ENCODE measurements at regions not wholly inside any gene's neighbourhood (a gene's known extent, or its start where the extent isn't known, plus 50 kb on each side); places are given as distances from the start of the nearest gene placed in this dataset.
"Not testable (repeated sequence)": the region's sequence is repeated elsewhere in the genome, so short reads cannot be mapped to it uniquely, and the experiment has no call there.

DNA sequence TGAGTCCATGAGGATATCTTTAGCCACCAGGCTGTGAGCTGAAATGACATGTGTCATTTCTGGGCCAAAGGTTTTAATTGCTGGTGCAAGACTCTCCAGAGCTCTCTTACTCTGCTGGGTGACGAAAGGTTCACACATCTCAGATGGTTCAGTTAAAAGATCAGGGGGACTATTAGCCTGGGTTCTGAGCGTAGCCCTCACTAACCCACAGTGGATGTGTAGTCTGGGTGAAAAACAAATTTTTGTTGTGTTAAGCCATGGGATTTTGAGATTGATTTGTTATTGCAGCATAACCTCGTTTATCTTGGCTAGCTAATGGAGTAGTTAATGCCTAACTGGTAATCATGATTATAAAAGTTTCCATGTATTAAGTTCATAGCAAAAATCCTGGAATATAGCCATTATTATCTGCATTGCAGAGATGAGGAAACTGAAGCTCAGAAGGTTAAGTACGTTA, 251.5 kb downstream of the RMST start:
- no peak for DNase-seq

DNA sequence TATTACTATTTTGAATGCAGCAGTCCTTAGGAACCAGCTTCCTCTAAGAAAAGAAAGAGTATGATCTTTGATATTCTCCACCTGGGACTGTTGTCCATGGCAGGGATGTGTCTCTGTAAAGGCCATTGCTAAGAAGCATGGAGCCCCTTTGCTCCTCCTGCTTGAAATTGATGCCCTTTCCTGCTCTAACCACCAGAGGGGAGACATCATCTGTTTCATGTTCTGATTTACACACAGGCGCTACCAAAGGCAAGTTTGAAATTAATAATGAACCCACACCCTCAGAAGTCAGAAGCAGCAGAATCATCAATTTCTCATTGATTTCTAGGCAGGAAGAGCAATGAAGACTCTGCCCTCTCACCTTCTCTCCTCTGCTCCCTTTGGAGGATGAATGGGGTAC, 253.8 kb downstream of the RMST start:
- no peak for DNase-seq

DNA sequence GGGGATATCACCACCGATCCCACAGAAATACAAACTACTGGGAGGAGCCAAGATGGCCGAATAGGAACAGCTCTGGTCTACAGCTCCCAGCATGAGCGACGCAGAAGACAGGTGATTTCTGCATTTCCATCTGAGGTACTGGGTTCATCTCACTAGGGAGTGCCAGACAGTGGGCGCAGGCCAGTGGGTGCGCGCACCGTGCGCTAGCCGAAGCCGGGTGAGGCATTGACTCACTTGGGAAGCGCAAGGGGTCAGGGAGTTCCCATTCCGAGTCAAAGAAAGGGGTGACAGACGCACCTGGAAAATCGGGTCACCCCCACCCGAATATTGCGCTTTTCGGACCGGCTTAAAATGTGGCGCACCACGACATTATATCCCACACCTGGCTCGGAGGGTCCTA, 261.2 kb downstream of the RMST start:
- not testable (repeated sequence) for DNase-seq

DNA sequence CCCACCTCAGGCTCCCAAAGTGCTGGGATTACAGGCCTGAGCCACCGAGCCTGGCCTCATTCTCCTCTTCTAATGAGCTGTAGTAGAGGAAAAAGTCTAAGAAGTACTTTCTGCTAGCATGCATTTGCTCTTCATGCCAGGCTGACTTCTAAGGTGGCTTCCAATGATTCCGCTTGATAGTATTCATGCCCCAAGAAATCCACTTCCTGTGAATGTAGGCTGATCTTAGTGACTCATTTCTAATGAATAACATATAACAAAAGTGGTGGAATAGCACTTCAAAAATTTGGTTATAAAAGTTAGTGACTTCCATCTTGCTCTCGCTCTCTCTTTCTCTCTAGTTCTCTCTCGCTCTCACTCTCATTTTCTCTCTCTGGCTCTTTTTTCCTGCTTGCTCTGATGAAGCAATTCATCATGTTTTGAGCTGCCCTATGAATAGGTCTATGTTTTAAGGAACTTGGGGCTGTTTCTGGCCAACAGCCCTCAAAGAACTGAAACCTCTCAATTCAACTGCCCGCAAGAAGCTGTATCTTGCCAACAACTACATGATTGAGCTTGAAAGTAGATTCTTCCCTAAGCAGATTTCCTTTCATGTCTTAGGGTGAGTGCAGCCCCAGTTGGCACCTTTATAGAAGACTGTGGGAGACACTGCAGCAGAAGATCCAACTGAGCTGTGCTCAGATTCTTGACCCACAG, 282.9 kb downstream of the RMST start:
- no peak for DNase-seq

DNA sequence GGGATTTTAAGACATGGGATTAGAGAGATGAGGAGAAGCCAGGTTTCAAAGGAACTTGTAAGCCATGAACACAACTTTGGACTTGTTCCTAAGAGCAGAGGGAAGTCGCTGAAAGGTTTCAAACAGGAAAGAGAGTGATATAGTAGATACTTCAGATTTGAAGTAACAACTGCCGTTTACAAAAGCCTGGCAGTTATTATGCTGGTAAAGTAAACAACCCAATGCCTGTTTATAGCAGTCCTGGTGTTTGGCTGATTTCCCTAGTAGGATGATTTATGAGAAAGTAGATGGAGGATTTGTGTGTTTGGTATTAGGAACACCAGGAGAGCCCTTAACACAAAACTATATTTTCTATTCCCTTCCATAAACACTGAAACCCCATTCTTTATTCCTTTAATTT, 285.7 kb downstream of the RMST start:
- peak; percentile 16 for DNase-seq

GRCh38 chr12:97751704-97752103, 289.1 kb downstream of the RMST start:
- no peak for DNase-seq

DNA sequence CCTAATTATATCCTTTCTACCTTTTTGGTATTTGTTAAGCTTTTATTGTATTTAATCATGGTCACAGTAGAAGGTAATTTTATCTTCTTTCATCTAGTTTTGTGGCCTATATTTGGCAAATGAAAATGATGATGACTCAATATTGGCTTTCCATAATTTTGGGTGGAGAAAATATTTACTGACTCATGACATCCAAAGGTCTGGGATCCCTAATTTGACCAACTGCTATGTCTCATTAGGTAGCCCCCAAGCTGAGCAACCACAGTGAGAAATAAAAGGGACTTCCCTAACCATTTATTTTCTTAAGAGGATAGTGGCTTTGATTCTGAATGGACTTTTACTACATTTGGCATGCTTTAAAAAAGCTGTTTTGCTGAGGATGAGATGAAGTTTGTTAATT, 289.5 kb downstream of the RMST start:
- DNase-seq: no peak

DNA sequence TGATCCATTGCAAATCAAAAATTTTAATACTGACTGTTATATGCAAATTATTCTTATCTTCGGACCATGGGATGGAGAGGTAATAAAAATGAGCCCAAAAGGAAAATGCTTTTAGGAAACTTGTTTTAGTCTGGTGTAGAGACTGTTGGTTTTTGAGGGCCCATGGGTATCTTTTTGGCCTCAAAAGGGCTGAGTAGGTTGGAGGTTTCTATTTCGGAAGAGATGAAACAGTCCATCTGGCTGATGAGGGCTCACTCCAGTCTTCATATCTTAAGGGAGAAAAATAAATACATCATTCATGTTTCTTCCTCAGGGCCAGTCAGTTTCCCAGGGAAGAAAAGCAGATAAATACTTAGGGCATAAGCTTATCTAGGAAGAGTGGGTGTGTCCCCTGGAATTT, 290.7 kb downstream of the RMST start:
- DNase-seq: no peak

DNA sequence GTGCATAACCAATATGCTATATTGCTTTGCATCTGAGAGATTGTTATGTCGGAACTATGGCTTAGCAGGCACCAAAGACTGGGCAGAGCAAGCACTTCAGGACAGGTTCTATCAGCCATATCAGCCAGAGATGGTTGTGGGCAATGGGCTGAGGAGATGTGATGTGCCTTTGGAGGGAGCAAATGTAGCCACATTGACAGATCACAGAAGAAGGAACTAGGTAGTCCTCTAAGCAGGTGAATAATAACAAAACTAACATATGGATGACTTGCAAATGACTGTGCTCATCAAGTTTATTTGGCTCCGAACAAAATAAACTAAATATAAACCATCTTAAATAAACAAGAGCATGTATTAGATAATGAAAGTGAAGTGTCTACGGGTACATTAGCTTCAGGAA, 291.7 kb downstream of the RMST start:
- DNase-seq: no peak

GRCh38 chr12:97756066-97756666, 293.6 kb downstream of the RMST start:
- no peak for DNase-seq

GRCh38 chr12:97756741-97757140, 294.1 kb downstream of the RMST start:
- DNase-seq: no peak

- no peak for DNase-seq
Measured at GRCh38 chr12:97757481-97758193, 295.0 kb downstream of the RMST start.

- no peak for DNase-seq
Measured at GRCh38 chr12:97758194-97758501, 295.5 kb downstream of the RMST start.

GRCh38 chr12:97758586-97758985, 296.0 kb downstream of the RMST start:
- no peak for DNase-seq

GRCh38 chr12:97760601-97761000, 298.0 kb downstream of the RMST start:
- no peak for DNase-seq

DNA sequence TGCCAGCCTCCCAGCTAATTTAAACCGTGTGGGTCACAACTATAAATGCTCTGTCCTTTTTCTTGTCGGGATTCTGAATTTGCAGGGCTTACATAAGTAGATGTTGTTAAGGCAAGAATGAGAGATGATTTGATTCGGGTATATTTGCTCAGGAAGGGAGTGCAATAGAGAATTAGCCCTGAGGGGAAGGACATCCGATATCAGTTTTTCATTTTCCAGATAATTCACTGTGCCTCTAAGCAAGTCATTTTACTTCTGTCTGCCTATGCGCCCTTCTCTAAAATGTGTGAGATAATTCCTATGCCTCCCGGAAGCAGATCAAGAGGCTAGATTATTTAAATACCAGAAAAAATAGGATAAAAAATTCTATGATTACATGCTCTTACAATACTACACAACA, 300.5 kb downstream of the RMST start:
- DNase-seq: no peak

- DNase-seq: no peak
Measured at GRCh38 chr12:97764700-97765099, 302.1 kb downstream of the RMST start.

- DNase-seq: no peak
Measured at GRCh38 chr12:97767347-97767746, 304.7 kb downstream of the RMST start.

DNA sequence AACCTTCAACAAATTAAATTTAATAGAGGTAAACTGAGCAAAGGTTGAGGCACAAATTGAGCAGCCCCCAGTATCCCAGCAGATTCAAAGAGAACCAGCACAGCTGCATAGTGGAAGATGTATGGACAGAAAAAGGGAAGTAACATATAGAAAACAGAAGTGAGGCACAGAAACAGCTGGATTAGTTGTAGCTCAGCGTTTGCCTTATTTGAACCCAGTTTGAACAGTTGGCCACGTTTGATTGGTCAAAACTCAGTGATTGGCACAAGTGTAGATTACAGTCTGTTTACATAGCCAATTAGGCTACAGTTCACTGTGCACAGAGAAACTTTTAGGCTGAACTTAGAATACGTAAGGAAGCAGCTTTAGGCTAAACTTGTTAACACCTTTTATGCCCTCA, 315.5 kb downstream of the RMST start:
- no peak for DNase-seq

DNA sequence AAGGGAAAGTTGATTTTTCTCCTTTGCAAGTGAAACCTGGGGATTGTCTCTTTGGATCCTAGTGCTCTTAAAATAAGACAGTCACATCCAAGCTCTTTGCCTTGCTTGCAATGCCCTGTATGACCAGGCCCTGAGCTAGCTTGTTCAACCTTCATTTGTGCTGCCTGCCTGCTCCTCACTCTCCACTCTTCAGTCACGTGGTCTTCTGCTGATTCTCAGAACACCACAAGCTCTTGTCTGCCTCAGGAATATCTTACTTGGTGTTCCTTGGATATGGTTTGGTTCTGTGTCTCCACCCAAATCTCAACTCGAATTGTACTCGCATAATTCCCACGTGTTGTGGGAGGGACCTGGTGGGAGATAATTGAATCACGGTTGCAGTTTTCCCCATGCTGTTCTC, 318.7 kb downstream of the RMST start:
- no peak for DNase-seq

- no peak for DNase-seq
Measured at GRCh38 chr12:97784904-97785303, 322.3 kb downstream of the RMST start.

- DNase-seq: no peak
Measured at GRCh38 chr12:97790281-97790680, 327.7 kb downstream of the RMST start.

GRCh38 chr12:97797473-97797872, 334.9 kb downstream of the RMST start:
- no peak for DNase-seq

DNA sequence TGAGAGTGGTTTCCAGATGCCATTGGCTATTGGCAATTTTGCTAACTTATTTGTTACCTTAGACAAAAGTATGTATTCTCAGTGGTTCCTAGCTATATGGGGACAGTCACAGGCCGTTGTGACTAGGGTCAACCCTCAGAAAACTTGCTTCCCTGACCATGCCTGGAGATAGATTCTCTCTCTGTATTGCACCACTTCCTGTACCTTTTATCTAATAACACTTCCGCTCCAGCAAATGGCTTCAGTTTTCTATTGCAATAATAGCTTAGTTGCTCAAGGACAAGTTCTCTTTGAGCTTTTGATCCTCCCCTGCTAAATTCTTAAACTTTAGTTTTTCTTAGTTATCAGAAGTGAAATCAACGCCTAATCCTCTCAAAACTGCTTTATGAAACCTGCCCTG, 338.0 kb downstream of the RMST start:
- DNase-seq: no peak
